ENCODE measurements at regions not wholly inside any gene's neighbourhood (a gene's known extent, or its start where the extent isn't known, plus 50 kb on each side); places are given as distances from the start of the nearest gene placed in this dataset.

- H3K4me1 ChIP-seq (ENCODE audit: insufficient read depth, low read length, severe bottlenecking) = no peaks in the 10 kb centered on the region
- H3K36me3 ChIP-seq (ENCODE audit: insufficient read depth, low read length) = no peaks in the 10 kb centered on the region
- TF ChIP-seq CTCF (IDR thresholded peaks at IDR 0.05; ENCODE audit: low read length) (no peak), EZH2 (IDR thresholded peaks at IDR 0.05; ENCODE audit: borderline replicate concordance, low read length) (no peak)
- H3K27ac ChIP-seq (ENCODE audit: low read depth, low read length, poor library complexity, severe bottlenecking) = no peak overlapping the region
- no peak overlapping the region for H2AFZ ChIP-seq (ENCODE audit: low read length)
- no peaks in the 10 kb centered on the region for H3K9me3 ChIP-seq (ENCODE audit: low read length)
- no peak overlapping the region for H3K4me3 ChIP-seq (ENCODE audit: low read depth, low read length, poor library complexity, severe bottlenecking)
- no peaks in the 10 kb centered on the region for H3K79me2 ChIP-seq (ENCODE audit: insufficient read depth, low read length)
- H3K9ac ChIP-seq (ENCODE audit: low read length) = no peak overlapping the region
- H3F3A ChIP-seq (ENCODE audit: insufficient read depth, low read length) = no peaks in the 10 kb centered on the region
- H3K4me2 ChIP-seq (ENCODE audit: low read length) = no peak overlapping the region
- no peaks in the 10 kb centered on the region for H3K27me3 ChIP-seq (ENCODE audit: insufficient read depth, low read length)
- no peaks in the 10 kb centered on the region for H3K9me2 ChIP-seq (ENCODE audit: low read depth, low read length)
- H4K20me1 ChIP-seq (ENCODE audit: insufficient read depth, low read length) = no peaks in the 10 kb centered on the region
These were observed 129.3 kb upstream of the NECTIN1 start for GRCh38 chr11:119858288-119858687.

GRCh38 chr11:119856681-119857485 is 127.9 kb upstream of the NECTIN1 start:
- H3K27me3 ChIP-seq (ENCODE audit: insufficient read depth, low read length) = no peaks in the 10 kb centered on the region
- no peak overlapping the region for H3K27ac ChIP-seq (ENCODE audit: low read depth, low read length, poor library complexity, severe bottlenecking)
- no peaks in the 10 kb centered on the region for H4K20me1 ChIP-seq (ENCODE audit: insufficient read depth, low read length)
- no peak overlapping the region for H3K4me3 ChIP-seq (ENCODE audit: low read depth, low read length, poor library complexity, severe bottlenecking)
- no peak overlapping the region for H3K4me2 ChIP-seq (ENCODE audit: low read length)
- TF ChIP-seq EZH2 (IDR thresholded peaks at IDR 0.05; ENCODE audit: borderline replicate concordance, low read length) (no peak), CTCF (IDR thresholded peaks at IDR 0.05; ENCODE audit: low read length) (no peak)
- no peaks in the 10 kb centered on the region for H3K4me1 ChIP-seq (ENCODE audit: insufficient read depth, low read length, severe bottlenecking)
- no peaks in the 10 kb centered on the region for H3K9me3 ChIP-seq (ENCODE audit: low read length)
- H3F3A ChIP-seq (ENCODE audit: insufficient read depth, low read length) = no peaks in the 10 kb centered on the region
- no peak overlapping the region for H2AFZ ChIP-seq (ENCODE audit: low read length)
- no peak overlapping the region for H3K9ac ChIP-seq (ENCODE audit: low read length)
- no peaks in the 10 kb centered on the region for H3K9me2 ChIP-seq (ENCODE audit: low read depth, low read length)
- H3K79me2 ChIP-seq (ENCODE audit: insufficient read depth, low read length) = no peaks in the 10 kb centered on the region
- no peaks in the 10 kb centered on the region for H3K36me3 ChIP-seq (ENCODE audit: insufficient read depth, low read length)

GRCh38 chr11:119855066-119855465 is 126.1 kb upstream of the NECTIN1 start:
- Histone ChIP-seq H3K27ac (ENCODE audit: low read depth, low read length, poor library complexity, severe bottlenecking) (no peak overlapping the region), H4K20me1 (ENCODE audit: insufficient read depth, low read length) (no peaks in the 10 kb centered on the region), H3K9me3 (ENCODE audit: low read length) (no peaks in the 10 kb centered on the region), H2AFZ (ENCODE audit: low read length) (no peak overlapping the region), H3K4me3 (ENCODE audit: low read depth, low read length, poor library complexity, severe bottlenecking) (no peak overlapping the region), H3F3A (ENCODE audit: insufficient read depth, low read length) (no peaks in the 10 kb centered on the region), H3K4me1 (ENCODE audit: insufficient read depth, low read length, severe bottlenecking) (no peaks in the 10 kb centered on the region), H3K4me2 (ENCODE audit: low read length) (no peak overlapping the region), H3K9ac (ENCODE audit: low read length) (no peak overlapping the region), H3K27me3 (ENCODE audit: insufficient read depth, low read length) (no peaks in the 10 kb centered on the region), H3K79me2 (ENCODE audit: insufficient read depth, low read length) (no peaks in the 10 kb centered on the region), H3K36me3 (ENCODE audit: insufficient read depth, low read length) (no peaks in the 10 kb centered on the region), H3K9me2 (ENCODE audit: low read depth, low read length) (no peaks in the 10 kb centered on the region)
- TF ChIP-seq CTCF (IDR thresholded peaks at IDR 0.05; ENCODE audit: low read length) = no peak
- no peak for TF ChIP-seq EZH2 (IDR thresholded peaks at IDR 0.05; ENCODE audit: borderline replicate concordance, low read length)

Measured in OCI-LY1 (cell line).